Fibroblast of upper back skin (primary cell): ENCODE measurements at regions not wholly inside any gene's neighbourhood (a gene's known extent, or its start where the extent isn't known, plus 50 kb on each side); places are given as distances from the start of the nearest gene placed in this dataset.

ENCODE experiments used
- DNase-seq: peaks from one replicate; pipeline ENCODE4 v3.0.0-alpha.2; 2013

DNA sequence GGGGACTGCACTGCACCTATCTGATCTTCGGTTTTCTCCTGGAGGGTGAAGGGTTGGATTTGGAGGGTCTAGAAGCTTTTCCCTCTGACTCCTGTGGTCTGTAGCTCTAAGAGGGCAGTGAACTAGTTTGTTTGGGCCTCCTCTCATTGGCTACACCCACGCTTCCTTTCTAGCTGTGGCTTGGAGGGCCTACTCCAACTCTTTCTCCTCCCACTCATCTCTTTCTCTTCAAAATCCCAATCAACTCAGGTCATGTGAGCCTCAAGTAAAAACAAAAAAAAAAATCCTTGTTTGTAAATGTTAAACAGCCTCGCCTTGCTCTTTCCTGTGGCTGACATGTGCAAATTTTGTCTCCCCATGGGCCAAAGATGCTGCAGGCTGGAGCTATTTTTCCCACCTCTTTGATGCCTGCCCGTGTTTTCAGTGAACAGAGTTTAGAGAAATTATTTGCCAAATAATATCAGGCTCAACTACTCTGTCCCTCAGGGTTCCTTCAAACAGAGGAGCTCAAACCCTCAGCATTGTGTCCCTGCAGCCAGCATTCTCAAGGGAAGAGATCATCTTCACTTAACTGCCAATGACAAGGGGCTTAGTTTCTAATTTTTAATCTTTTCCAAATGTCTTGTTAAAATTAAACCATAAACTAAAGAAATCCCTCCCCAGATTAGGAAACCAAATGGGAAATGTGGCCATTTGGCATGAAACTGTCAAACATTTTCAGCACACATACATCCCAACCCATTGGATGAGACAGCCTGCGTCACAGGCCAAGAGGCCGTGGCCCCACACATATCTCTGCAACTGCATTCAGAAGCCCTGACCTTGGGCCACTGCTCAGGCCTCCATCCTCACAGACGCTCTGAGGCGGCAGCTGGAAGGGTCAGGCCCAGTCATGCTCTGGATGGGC, 114.8 kb upstream of the THBS1 start:
- DNase-seq: no peak

DNA sequence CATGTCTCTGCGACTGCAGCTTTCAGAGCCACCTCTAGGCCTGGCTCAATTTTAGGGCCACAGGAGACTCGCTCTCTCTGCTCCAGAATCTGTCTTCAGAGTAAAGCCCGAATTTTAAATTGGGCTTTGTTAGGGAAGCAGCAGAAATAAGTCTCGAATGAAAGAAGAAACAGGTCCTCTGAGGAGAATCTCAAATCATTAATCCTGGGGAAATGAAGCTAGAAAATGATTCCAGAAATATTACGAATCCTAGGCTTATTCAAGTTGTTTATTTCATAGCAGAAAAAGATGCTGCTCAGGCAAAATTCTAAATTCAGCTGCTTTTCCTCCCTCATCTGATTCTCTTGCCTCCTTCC, 114.2 kb upstream of the THBS1 start:
- no peak for DNase-seq

DNA sequence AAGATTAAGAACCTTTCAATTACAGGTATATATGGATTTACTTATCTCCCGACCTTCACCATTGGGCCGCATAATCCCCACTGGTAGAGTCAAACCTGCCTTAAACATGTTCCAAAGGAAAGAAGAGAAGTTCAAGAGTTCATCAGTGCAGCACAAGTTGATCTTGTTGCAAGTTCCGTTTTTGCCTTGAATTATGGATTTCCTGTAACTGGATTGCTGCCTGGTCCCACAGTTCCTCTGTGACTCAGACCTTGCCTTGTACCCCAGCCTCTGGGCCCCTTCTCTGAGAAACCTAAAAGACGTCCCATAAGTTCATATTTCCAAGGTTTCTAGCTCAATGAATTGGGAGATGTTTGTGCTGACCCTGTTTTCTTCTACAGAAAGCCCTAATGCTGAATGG, 112.5 kb upstream of the THBS1 start:
- DNase-seq: no peak

DNA sequence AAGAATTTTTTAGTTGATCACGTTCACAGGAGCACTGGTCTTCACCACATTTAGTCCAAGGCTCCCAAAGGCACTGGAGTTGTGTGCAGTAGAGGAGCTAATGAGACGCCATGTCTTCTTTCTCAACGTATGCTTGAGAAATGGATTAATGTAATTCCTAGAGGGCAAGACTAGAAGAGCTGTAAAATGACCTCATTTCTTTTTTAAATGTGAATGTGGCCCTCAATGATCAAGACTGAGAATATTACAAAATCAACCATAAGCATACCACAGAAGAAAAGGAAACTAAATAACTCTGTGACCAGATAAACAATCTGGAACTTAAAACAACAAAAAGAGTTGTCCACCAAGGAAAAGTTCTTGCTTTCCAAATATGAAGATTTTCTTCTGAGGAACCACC, 112.1 kb upstream of the THBS1 start:
- DNase-seq: no peak

DNA sequence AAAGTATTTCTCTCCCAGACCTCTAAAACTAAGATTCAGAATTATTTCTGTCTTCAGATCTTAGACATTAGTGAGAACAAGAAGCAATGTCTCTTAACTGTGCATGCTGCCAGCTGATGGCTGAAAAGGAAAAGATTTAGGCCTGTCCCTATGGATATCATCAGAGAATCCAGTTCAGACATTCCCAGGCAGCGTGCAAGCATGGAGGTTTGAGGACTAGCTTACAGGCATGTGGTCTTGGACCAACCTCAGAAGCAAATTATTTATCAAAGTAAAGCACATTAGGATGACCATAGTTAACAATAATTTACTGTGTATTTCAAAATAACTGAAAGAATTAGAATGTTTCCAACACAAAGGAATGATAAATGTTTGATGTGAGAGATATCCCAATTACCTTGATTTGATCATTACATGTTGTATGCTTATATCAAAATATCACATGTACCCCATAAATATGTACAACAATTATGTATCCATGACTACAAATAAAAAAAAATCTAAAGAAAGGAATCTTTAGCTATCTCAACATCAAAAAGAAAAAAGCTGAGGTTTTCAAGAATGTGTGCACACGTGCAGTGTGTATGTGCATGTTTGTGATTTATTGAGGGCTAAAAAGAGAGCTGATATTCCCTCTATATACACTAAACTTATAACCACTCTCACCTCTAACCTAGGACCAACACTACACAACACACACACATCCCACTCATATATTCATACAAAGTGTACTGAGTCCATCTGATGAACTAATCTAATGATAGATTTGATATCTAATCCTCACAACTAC, 108.9 kb upstream of the THBS1 start:
- peak; percentile 59 for DNase-seq

DNA sequence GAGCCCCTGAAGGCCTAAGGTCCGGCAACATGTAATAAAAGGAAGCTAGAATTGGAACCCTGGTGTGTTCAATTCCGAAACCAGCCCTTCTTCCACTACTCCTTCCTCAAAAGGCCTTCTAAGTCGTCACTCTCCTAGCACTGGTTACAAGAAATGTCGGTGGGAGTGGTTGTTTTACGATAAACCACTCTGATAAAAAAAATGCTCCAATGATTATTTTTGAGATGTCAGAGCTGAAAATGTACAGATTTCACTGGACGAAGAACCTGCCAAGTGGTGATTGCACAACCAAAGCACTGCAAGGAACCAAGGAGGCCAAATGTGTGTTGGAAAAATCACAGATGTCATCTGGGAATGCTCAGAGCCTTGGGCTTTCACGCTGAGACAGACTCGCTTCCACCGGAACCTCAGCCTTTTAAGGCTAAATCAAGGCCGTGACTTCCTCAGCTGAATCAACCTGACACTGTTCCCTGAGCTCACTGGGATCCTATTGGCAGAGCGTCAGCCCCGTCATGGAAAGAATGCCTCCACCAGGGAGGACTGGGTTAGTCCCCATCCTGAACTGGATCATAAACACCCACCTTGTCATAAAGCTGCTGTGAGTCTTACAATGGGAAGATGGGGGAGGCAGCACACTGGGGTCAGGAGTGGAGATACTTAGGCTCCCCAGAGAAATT, 108.1 kb upstream of the THBS1 start:
- DNase-seq: peak; percentile 95

DNA sequence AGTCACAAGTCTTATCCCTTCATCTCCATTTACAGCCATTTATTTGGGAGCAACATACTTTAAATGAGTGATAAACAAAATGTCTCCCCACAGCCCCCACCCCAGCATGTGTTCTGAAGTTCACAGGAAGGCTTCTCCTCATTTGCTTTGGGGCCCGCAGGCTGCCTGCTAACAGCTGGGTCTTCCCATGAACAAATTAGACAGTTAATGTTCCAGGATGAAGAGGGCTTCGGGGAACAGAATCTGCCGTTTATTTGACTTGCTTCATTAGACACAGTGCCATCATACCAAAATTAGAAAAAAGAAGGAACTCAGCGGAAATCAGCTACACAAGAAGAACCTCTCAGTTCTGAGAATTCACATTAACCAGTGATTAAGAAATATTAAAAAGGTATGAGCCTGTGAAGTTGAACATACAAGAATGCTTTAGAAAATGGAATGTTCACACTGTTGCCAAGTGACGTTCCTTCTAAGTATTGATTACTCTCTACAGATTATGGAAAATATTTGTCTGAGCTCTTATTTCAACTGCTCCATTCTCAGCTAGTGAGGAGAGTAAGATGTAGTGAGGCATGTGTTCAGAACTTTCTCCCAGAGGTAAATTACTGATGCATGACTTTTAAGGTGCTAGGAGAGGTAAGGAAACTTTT, 107.5 kb upstream of the THBS1 start:
- no peak for DNase-seq

DNA sequence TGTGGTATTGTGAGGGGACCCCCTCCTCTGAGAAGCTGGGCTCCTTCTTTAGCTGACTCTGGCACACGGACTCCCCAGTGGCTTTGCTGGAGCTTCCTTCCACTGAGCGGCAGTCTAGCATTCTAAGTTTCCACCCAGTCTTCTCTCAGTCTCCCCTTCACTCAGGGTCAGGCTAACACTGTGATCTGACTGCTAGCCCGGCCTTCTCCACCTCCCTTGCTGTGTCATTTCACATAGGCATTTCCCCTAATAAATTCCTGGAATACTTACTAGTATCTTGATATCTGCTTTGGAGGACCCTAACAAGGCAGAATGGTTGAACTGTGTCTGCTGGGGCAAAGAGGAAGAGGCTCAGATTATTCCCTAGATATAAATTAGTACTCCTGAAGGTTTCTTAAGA, 106.2 kb upstream of the THBS1 start:
- DNase-seq: no peak

DNA sequence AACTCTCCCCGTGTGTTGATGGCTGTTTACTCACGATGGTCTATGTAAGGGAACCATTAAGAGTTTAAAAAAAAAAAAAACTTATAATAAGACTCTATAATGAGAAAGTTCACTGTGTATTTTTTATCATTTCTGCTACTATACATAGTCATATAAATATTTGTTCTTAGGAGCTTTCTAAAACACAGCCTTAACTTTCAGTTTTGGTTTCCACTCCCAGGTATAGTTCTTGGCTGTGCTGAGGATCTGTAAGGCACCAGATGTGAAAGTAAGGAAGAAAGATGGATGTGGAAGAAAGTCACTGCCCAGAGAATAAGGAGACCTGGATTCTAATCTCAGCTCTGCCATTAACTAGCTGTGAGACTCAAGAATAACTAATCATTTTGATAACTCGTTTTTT, 101.9 kb upstream of the THBS1 start:
- no peak for DNase-seq

DNA sequence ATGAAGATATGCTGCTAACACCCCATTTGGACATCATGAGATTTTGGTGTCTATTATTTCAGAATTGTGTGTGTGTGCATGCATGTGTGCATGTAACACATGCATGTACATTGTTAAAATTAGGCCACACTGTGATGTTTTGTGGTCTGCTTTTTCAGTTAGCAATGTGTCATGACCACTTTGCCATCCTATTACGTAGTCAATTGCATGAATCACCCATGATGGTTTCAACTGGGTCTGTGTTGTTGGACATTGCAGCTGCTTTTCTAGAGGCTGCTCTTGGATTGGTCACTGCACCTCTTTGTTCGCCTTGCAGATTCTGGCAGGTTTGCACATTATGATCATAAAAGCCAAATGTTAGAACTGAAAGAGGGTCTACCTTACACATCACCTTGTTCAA, 101.0 kb upstream of the THBS1 start:
- DNase-seq: no peak

DNA sequence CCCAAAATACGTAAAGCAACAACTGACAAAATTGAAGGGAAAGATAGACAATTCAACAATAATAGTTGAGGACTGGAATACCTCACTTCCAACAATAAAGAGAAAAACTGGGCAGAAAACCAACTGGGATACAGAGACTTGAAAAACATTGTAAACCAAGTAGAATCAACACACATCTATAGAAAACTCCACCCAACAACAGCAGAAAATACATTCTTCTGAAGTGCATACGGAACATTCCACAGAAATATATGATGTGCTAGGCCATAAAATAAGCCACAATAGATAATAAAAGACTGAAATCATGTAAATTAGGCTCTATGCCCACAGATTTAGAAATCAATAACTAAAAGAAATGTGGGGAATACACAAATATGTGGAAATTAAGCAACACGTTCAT, 98.4 kb upstream of the THBS1 start:
- no peak for DNase-seq

DNA sequence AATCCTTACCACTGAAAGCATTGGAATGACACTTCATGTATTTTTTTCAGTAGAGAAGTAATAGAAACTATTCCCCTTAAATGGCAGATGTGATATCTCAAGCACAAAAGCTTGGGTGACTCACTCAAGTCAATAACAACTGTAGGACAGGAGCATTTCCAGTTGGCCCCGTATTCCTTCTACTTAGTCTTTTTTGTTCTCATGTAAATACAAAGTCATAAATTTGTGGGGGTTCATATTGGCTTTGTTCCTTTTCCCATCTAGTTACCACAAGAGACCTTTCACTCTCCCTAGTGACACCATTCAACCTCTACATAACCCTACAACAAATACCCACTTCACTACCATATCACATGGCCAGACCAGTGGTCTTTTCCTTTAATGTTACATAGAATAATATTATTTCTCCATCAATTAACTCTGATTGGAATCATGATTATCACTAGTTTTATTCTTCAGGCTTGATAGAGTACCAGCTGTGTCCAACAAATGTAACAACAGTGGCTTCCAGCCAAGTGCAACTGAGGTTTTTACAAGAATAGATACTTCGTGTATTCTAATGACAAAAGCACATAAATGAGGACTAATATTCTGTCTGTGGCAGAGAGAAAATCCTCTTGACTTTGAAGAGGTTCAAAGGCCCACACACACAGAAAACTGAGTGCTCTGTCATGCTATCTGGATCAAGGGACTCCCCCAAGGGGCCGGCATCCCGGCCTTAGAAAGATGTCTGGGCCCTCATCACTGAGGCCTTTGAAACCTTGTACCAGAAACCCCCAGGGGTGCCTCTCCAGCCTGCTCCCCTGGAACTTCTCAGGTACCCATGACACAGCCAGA, 94.0 kb upstream of the THBS1 start:
- no peak for DNase-seq

DNA sequence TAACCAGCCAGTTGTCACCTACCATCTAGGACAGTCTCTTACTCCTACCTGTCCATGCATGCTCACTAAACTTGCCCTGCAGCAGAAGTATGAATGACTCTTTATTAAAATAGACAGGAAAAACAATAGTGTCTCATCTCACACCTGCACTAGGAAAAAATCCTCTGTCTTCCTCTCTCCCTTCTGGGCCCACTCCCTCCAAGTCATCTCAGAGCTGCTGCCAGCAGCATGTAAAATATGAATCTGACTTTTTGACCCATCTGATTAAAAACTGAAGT, 93.5 kb upstream of the THBS1 start:
- DNase-seq: no peak

DNA sequence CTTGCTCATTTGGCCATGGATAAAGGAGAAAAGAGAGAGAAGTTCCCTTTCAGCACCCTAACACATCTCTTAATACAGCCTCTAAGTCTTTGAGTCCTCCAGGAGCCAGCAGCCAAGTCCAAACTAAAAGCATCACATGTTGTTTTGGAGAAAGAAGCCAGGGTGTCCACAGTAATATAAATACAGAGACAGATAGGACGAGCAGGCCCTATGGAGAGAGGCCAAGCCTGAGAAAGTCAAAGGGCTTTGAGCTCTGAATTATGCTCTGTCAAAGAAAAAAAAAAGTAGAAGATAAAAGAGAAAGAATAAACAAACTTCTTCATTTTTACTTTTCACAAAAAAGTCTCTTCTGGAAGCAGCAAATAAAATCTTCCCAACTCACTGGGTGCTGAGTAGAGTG, 92.4 kb upstream of the THBS1 start:
- no peak for DNase-seq

DNA sequence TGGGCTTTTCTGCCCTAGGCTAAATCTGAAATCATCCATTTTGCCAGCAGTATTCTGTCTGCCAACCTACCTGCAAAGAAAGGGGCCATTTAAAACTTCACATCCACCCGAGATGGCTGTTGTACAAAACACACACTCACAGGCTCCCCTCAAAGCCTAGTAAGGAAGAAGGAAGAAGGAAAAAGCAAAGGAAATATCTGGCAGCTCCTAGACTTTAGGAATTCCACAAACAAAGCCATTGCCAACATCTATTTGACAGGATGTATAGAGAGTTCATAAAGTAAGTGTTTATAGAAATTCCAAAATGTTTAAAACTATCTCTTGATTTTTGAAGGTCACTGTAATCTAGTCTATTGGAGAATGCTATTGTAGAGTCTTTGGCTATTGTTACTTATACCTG, 91.9 kb upstream of the THBS1 start:
- no peak for DNase-seq

DNA sequence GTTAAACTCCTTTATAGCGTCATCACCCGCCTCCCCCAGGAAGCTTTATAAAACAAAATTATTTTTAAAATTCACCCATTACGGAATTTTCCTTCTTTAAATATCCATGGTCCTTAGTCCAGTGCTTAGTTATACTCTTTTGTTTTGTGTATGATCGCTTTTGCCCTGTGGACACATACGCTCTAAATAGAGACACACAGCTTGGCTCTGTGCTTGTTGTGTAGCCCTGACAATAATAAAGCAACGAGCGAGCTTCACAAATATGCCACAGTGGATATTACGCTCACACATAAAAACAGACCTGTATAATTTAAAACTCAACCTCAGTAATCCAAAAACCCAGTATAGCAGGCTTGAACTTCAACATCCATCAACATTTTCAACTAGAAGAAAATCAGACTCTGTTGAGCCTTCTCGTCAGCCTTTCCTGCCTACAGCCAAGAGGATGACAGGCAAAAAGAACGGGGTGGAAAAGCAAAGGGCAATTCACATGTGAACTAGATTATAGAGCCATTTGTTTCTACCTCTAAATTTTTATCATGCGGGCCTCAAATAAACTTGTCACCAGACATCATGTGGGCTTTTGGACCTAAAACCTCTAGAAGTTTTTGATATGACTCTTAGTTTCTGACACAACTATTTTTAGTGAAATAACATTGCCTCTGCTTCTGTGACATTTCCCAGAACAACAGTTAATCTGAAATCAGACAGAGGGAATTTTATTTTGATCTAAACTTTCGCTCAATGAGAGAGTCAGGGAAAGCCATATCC, 89.6 kb upstream of the THBS1 start:
- no peak for DNase-seq

DNA sequence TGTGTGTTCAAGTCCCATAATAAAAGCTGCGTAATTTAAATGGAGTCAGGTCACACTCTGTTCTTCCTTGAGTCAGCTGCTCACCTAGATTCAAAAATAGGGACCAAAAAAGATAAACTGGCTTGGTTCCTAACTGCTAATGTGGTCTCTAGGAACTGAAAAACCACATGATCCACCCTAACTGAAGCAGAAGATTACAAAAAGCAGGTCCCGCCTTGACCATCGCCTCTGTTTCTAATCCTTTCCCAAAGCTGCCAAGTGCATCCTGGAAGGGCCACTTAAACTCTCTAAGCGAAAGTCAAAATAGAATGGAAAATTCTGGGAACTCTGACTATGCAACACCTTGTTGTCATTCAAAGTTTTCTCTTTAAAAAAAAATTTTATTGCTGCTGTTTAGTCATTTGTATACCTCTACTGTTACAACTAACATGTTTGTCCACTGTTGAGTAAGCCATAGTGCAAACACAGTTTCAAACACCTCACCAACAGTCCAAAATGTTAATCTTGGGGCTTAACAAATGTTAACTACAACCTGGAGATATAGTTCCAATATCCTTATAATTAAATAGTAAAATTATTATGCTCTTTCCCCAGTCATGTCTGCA, 88.9 kb upstream of the THBS1 start:
- DNase-seq: no peak

DNA sequence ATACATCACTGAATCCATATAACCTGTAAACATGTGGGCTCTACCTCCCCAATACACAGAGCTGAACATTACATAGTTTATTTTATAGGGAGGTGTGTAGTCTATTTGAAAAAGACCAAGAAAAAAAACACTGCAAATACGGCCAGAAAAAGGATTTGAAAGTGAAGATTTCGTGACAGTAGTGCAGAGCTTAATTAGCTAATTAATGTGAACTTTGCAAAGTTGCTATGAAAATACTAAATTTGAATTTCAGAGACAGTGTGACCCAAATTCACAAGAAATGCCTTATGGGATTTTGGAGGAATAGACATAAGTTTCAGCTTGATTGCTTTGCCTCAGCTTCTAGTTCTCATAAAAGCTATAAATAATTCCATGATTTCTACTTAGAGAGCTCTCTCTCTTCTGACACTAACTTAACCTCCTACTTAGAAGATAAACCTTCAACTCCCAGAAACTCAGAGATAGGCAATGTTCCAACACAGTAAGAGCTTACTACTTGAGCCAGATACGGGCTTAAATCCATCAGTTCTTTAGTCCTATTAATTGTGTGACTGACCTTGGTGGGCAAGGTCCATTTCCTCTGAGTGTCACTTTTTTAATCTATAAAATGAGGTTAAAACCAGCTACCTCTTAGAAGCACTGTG, 87.3 kb upstream of the THBS1 start:
- no peak for DNase-seq

DNA sequence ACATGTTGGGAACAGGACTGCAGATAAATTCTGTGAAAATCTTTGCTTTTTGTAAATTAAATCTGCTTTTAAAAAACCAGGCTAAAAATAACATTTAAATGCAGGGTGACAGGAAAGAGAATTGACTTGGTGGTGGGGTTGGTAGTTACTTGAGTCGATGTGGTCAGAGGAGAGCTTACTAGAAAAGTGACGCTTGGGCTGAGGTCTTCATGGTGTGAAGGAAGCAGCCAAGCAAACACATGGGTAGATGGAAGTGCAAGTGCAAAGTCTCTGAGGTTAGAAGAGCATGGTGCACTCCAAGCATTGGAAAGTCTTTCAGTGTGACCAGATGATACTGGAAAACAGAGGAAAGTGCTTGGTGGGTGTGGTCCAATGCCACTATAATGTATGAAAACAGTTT, 86.4 kb upstream of the THBS1 start:
- no peak for DNase-seq

DNA sequence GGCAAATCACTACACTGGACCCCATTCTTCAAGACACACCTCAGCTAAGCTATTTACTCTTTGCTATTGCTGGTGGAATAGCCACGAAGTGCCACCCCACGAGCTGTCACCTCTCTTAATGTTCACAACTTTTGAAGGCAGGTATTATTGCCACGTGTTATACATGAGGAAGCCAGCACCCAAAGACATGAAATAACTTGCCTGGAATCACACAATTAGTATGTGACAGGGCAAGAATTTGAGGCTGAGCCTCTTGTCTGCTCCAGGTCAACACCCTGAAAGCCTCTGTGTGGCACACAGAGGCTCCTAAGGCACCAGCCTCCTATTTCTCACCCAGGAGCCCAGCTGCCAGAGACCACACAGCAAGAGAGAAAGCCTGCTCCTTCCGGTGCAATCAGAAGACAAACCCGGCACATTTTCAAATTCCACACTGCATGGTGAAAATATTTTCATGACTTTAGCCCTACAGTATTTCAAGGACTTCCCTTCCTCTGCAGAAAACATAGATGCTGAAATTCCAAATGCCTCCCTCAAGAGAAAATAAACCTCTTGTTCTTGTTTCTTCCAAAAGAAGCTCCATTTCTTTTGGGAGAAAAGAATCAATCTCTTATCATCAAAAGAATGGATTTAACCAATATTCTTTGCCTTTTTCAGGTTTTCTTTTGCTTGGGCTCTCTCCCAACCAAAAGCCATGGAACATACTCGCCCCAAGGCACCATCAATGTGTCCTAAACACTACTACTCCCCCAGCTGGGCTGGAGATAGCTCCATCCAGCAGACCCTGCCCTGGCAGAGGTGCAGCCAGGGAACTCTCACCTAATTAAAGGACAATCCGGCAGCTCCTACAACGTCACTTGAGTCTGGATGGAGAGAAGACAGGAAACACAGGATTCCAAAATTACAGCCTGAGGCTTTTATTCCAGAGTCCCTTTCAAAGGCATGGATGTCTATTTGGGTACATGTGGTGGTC, 84.7 kb upstream of the THBS1 start:
- peak; percentile 80 for DNase-seq
